SW 1271 (cell line): ENCODE measurements at regions not wholly inside any gene's neighbourhood (a gene's known extent, or its start where the extent isn't known, plus 50 kb on each side); places are given as distances from the start of the nearest gene placed in this dataset.
"Not testable (repeated sequence)": the region's sequence is repeated elsewhere in the genome, so short reads cannot be mapped to it uniquely, and the experiment has no call there.

ENCODE experiments used
- DNase-seq, 2 experiments: peaks; one replicate each; lab custom pipeline; 2025; lab: John Stamatoyannopoulos, UW

DNA sequence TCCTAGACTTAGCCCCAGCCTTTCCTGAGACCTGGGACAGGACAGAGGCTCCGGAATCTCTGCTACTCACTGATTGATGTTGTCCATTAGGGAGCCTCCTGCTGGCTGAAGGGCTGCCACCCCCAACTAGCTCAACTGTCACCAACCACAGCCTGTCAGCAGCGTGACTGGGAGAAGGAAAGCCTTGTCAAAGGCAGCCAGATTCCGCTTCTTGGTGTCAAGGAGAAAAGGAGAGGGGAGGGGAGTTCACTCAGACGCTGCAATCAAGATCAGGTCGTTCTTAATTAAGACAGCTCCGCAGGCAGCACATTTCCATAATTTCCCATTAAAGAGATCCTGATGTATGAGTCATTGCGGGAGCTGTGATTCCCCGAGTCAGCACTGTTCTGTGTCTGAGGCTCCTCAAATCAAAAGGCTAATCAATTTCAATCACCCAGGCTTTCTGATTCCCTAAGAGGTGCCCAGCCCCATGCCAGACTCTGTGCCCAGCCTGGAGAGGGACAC, 152.8 kb upstream of the ZBED5 start:
- no peak for DNase-seq

DNA sequence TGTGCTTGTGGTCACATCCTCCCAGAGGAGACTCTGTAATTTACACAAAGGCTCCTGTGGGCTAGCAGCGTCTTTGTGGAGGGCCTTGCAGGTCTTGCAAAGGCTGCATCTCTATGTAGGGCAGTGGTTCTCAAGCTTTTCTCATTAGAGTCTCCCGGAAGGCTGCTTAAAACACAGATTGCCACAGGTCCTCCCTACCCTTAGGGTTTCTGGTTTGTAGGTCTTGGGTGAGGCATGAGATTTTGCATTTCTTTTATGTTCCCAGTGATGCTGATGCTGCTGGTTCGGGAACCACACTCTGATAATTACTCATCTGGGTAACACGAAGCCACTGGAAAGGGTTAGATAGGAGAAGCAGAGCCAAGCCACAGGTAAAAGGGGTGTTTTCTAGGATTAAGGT, 151.3 kb upstream of the ZBED5 start:
- DNase-seq, result no peak

DNA sequence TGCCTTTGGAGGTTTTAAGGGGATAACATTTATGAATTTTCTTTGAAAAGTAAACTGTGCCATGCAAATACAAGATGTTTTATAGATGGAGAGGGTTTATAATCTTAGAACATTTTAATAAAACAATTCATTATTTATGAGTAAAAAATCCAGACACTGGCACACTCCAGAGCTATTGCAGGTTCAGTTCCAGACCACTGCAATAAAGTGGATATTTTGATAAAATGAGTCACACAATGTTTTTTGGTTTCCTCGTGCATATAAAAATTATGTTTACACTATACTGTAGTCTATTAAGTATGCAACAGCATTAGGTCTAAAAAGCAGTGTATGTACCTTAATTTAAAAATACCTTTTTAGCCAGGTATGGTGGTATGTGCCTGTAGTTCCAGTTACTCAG, 146.2 kb upstream of the ZBED5 start:
- no peak for DNase-seq

DNA sequence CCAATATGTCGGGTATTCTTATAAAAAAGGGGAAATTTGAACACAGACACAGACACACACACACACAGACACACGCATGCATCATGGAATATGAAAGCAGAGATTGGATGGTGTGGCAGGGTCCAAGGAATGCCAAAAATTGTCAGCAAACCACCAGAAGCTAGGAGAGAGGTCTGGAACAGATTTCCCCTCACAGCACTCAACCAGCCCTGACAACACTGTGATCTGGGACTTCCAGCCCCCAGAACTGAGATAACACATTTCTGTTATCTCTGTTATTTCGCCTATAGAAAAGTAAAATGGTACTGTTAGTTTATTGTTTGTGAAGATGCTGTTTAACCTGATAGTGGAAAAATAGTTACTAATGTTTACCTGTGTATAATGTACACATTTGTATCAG, 145.4 kb upstream of the ZBED5 start:
- DNase-seq, result no peak

DNA sequence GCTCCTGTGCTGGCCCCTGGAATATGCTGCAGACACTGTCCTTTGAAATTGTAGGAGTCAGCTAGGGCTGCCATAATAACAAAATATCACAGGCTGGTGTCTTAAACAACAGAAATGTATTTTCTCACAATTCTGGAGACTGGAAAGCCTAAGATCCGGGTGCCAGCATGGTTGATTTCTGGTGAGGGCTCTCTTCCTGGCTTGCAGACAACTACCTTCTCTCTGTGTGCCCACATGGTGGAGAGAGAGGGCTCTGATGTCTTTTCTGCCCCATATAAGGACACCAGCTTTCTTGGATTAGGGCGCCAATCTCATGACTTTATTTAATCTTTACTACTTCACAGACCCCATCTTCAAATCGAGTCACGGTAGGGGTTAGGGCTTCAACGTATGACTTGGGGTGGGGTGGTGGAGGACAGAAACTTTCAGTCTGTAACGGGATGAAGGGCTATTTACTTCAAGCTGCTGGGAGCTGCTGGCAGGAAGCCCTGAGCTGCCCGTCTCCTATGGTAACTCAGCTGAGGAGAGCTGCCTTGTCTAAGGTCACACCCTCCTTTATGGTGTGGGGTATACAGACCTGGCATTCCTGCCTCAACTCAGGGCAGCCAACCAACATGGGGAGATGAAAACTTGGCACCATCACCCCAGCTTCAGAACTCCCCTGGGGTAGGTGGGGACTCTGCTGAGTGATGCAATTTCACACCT, 142.9 kb upstream of the ZBED5 start:
- DNase-seq, result no peak

DNA sequence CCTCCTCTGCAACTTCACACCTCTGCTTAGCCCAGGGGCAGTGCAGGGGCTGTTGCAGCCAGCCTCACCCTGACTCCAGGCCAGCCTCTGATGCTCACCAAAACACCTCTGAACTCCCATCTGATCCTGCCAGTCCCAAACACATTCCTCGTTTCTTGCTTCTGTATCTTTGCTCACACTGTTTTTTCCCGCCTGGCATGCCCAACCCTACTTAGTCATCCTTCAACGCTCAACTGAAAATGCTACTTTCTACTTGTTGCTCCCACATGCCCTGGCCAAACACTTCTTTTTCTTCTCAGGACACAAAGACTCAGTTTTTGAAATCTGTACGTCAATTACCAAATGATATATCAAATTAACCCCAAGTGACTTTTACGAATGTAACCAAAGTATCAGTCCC, 140.8 kb upstream of the ZBED5 start:
- no peak for DNase-seq

DNA sequence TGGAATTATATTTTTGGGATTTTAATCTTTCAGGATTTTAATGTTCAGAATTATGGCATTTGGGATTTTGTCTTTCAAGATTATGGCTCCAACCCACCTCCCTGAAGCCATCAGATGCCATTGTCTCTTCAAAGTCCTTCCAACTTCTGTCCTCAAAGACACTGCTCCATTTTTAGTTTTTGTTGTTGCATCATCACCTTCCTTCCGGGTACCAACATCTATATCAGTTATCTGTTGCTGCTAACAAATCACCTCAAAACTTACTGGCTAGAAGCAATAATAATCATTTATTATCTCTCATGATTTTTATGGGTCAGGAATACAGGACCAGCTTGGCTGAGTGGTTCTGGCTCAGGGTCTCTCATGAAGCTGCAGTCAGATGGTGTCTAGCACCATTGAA, 138.8 kb upstream of the ZBED5 start:
- no peak for DNase-seq

DNA sequence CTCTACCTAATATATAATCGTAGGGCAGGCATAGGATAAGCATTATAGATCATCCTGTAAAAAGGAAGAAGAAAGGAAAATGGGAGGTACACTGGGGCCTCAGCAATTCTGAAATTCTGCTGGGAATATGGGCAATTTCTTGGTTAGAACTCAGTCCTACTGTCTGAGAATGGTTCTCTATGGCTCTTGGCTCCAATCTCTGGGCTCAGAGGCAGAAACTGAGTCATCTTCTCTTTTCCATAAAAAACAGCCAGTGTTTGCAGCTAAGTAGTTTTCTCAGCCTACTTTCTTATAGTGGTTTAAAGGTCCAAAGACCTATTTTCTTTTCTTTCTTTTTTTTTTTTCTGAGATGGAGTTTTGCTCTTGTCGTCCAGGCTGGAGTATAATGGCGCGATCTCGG, 135.8 kb upstream of the ZBED5 start:
- DNase-seq, result no peak

DNA sequence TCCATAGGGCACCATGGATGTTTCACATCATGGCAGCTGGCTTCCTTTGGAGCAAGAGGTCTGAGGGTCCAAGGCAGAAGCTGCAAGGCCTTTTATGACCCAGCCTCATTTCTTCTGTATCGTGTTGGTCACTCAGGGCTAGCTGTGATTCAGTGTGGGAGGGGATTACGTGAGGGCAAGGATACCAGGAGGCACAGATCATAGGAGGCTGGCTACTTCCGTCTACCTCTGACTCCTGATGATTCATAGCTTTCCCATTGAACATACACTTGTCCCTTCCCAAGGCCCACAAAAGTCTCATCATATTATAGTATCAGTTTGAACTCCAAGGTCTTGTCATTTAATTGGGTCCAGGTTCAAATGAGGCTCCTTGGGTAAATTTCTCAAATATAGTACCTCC, 135.3 kb upstream of the ZBED5 start:
- DNase-seq, result no peak

DNA sequence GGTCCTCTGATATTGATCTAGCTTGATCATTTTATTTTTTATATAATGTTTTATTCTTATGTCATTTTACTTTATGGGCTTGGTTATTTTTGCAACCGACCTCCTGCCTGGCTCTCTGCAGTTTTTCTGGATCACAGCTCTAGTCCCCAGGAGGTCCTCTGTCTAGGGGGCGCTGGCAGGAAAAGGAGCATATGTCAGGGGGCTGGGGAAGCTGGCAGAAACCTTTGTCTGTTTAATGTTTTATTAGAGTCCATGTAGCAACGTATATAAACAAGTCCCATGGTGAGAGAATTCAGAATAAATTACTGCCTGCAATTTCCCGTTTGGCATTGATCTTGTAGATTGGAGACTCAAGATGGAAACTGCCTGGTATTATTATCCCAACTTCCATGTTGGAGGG, 133.5 kb upstream of the ZBED5 start:
- DNase-seq, result no peak

DNA sequence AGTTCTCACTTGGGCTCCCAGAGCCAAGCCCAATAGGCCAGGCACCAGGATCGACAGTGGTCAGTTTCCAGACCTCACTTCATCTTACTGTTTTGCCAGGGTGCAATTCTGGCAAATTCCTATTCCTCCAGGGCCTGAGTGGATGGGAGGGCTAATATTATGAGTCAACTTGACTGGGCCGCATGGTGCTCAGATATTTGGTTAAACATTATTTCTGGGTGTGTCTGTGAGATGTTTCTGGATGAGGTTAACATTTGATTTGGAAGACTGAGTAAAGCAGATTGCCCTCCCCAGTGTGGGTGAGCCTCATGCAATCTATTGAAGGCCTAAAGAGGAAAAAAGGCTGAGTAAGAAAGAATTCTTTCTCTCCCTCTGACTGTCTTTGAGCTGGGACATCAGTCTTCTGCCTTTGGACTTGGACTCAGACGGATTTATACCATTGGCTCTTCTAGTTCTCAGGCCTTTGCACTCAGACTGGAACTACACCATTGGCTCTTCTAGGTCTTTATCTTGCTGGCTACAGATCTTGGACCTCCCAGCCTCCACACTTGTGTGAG, 132.9 kb upstream of the ZBED5 start:
- no peak for DNase-seq

DNA sequence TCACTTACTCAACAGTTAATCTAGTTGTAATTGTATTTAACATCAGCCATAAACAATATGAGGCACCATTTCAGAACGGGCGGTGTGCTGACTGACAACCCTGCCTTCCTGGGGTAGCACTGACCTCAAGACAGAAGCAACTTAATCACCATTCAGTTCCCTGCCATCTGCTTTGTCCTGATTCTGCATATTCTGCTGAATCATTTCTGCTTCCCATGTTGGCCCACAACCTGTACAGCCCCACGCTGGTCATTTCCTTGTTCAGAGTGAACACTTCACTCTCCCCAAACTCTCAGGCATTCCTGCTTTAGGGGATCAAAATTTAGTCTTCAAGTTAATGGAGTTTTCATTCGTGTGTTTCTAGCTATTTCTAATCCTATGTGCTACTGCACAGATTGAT, 132.3 kb upstream of the ZBED5 start:
- no peak for DNase-seq

DNA sequence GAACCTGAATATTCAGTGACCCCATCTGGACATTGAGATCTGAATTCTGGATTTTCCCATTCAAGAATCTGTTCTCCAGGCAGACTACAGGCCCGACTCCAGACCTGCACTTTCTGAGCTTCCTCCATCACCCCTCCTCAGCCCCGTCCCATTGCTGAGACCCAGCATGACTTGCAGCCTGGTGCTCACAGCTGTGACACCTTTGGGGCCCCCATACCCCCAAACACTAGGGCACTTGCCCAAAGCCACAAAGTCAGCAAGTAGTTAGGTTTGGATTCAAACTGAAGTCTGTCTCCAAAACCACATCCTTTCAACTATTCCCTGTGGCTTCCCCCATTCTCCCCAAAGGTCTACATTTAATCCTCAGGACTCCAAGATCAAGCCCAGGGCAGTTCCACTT, 128.2 kb upstream of the ZBED5 start:
- no peak for DNase-seq

DNA sequence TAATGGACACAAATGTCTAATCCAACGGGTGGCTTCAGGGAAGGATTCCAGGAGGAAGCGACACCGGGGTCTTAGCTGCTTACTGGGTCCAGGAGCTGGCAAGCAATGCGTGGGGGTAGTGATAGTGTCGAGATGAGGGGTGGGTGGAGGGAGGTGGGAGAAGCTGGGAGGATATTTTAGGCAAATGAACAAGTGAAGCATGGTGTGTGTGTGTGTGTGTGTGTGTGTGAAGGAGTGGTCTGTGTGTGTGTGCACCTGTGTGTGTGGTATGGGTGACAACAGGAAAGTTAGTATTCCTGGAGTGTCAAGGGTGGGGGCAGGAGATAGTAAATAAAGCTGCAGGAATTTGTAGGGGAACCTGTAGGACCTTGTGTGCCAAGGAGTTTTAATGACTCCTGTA, 126.9 kb upstream of the ZBED5 start:
- no peak for DNase-seq

DNA sequence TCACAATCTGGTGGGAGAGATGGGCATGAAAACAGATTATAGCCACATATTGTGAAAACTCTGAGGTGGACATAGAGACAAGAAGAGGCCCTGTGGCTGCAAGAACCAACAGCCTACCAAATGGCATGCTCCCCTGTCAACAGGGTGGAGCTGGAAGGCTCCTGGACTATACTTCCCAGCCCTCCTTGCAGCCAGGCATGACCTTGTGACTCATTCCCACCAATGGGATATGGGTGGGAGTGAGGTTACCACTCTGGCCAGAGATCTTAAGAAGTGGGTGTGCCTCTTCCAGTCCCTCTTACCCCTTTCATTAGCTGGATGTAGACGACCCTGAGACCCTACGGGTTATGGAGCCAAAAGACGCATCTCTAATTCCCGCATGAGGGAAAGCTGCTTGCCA, 126.4 kb upstream of the ZBED5 start:
- DNase-seq, result no peak

DNA sequence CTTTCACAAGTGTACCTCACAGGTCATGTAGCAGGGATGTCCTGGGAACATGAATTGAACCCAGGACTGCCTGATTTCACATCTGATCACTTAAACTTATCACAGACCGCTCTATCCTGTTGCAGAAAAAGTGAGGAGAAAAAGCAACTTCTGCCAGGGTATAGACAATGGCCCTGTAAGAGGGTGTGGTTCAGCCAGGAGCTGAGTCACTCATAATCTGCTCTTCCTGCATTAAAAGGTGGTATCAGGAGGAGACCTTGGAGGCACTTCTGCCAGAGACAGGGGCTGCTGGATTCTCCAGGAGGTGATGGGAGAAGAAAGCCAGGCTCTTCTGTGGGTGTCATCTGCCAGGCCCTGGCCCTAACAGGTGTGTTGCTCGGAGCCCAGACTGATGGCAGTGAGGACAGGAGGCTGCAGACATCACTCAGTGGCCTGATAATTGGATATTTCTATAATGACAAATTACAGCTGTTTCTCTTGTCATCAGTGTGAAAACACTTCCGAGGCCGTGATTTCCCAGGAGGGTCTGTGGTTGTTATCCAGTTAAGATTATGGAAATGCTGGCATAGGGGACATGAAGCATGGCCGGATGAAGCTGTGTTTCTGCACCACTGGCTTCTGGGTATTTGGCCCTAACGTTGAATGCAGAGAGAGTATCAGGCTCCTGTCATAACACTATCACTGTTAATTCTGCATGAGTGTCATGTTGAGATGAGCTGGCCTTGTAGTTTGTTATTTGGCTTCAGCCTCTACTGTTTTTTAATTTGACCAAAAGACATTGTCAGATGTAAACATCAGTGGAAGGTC, 125.1 kb upstream of the ZBED5 start:
- DNase-seq, result no peak

DNA sequence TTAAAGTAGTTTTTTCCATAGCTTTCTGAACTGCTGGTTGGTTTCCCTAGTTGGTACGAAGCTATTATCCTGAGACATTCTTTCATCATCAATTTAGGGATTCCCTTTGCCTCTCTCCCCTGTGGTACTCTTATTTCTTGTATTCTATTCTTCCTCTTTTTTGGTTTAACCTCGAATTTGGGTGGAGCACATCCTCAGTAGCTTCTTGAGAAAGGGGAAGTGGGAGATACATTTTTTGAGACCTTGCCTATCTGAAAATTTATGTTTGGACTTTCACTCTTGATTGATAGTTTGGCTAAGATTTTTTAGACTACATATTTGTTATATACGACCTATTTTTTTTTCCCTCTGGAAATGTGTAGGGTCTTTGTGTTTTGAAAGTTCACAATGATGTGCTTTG, 121.7 kb upstream of the ZBED5 start:
- DNase-seq, result no peak

DNA sequence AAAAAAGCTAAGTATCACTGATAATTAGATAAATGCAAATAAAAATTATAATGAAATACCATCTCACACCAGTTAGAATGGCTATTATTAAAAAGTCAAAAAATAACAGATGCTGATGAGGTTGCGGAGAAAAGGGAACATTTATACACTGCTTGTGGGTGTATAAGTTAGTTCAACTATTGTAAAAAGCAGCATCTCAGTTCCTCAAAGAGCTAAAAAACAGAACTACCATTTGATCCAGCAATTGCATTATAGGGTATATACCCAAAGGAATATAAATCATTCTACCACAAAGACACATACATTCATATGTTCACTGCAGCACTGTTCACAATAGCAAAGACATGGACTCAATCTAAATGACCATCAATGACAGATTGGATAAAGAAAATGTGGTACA, 120.3 kb upstream of the ZBED5 start:
- DNase-seq, result no peak

DNA sequence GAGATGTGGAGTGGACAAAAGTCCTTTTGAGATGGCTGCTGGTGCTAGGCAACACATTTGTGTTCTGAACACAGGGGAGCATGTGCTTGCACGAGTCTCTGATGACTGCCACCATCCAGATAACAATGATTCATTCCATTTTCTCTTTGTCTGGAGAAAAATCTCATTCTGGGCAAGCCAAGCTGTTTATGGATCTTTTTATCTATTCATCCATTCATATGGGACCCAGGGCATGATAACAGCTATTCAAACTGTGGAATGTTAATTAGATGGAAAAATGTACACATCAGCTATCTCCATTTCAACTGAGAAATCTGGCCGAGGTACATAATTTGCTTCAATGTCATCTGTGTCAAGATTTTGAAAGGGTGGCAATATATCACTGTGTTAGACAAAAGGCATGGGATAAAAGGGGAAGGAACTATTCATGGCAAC, 117.5 kb upstream of the ZBED5 start:
- no peak for DNase-seq

DNA sequence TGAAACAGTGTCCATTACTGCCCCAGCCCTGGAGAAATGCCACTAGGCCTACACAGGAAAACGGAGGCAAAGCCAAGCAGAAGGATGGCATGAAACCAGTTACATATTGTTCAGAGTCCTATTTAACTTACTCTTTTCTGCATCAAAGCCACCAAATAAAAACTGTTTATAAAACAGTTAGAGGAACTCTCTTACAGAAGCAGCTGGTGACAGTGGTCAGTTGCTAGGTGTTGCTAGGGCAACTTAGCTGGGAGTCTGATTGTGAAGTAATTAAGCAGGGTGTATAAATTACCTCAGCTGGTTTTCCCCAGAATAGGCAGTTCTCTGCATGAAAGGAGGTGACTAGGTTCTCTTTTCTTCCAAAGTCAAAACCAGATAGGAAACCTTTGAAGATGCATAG, 115.6 kb upstream of the ZBED5 start:
- DNase-seq, result no peak

DNA sequence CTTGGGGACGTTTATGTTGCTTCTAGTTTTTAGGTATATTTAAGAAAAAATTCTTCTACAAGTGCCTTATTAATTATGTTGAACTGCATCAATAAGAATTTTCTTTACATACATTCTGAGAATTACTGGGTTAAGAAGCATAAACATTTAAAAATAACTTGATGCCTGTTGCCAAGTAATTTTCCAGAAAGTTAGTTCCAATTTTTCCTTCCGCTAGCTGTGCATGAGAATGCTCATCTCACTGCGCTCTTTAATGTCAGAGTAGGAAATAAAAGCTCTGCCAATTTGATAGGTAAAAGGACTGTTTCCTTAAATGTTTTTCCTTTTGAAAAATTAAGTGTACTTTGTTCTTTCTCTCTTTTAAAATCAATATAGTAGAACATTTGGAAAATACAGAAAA, 113.1 kb upstream of the ZBED5 start:
- DNase-seq, result no peak

DNA sequence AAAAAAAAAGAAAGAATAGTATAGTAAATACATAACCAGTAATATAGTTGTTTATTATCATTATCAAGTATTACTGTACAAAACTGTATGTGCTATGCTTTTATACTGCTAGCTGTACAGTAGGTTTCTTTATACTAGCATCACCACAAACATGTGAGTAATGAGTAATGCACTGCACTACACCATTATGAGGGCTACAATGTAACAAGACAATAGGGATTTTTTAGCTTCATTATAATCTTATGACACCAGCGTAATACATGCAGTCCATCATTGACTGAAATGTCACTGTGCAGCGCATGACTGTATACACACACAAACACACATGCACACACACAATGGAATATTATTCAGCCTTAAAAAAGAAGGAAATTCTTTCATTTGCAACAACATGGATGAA, 111.5 kb upstream of the ZBED5 start:
- DNase-seq, result no peak

DNA sequence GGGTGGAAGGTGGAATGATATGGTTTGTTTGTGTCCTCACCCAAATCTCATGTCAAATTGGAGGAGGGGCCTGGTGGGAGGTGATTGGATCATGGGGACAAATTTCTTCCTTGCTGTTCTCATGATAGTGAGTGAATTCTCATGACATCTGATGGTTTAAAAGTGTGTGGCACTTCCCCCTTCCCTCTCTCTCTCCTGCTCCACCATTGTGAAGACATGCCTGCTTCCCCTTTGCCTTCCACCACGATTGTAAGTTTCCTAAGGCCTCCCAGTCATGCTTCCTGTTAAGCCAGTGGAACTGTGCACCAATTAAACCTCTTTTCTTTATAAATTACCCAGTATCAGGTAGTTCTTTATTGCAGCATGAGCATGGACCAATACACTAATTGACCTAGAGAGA, 99.0 kb upstream of the ZBED5 start:
- not testable (repeated sequence) for DNase-seq
